ENCODE measurements at regions not wholly inside any gene's neighbourhood (a gene's known extent, or its start where the extent isn't known, plus 50 kb on each side); places are given as distances from the start of the nearest gene placed in this dataset.

- Histone ChIP-seq H3K4me2 (ENCODE audit: low read length) (no peak overlapping the region), H4K20me1 (ENCODE audit: insufficient read depth, low read length) (no peaks in the 10 kb centered on the region), H3K9me3 (ENCODE audit: insufficient read depth, low read length) (no peaks in the 10 kb centered on the region), H3K27ac (ENCODE audit: low read length) (no peak overlapping the region), H3K9ac (ENCODE audit: low read length) (no peak overlapping the region), H3K4me3 (ENCODE audit: low read length) (no peak overlapping the region), H3K79me2 (ENCODE audit: low read length) (no peaks in the 10 kb centered on the region), H3K4me1 (ENCODE audit: low read length) (no peaks in the 10 kb centered on the region), H3K36me3 (replicated peaks; ENCODE audit: low read depth, low read length) (no peaks in the 10 kb centered on the region), H3K27me3 (ENCODE audit: low read depth, low read length) (no peaks in the 10 kb centered on the region), H2AFZ (ENCODE audit: low read depth, low read length) (no peak overlapping the region)
- no peak for TF ChIP-seq EZH2phosphoT487 (IDR thresholded peaks at IDR 0.05; ENCODE audit: low read depth)
- no peak for TF ChIP-seq CTCF (IDR thresholded peaks at IDR 0.05; ENCODE audit: low read depth, low read length)
Measured at GRCh38 chr11:127640561-127641451, 640.2 kb upstream of the KIRREL3 start.

- Histone ChIP-seq H3K27ac (ENCODE audit: low read length) (no peak overlapping the region), H3K9ac (ENCODE audit: low read length) (no peak overlapping the region), H3K4me2 (ENCODE audit: low read length) (no peak overlapping the region), H3K79me2 (ENCODE audit: low read length) (no peaks in the 10 kb centered on the region), H4K20me1 (ENCODE audit: insufficient read depth, low read length) (no peaks in the 10 kb centered on the region), H2AFZ (ENCODE audit: low read depth, low read length) (no peak overlapping the region), H3K36me3 (replicated peaks; ENCODE audit: low read depth, low read length) (no peaks in the 10 kb centered on the region), H3K4me1 (ENCODE audit: low read length) (no peaks in the 10 kb centered on the region), H3K9me3 (ENCODE audit: insufficient read depth, low read length) (no peaks in the 10 kb centered on the region), H3K27me3 (ENCODE audit: low read depth, low read length) (no peaks in the 10 kb centered on the region), H3K4me3 (ENCODE audit: low read length) (no peak overlapping the region)
- no peak for TF ChIP-seq EZH2phosphoT487 (IDR thresholded peaks at IDR 0.05; ENCODE audit: low read depth)
- TF ChIP-seq CTCF (IDR thresholded peaks at IDR 0.05; ENCODE audit: low read depth, low read length): no peak
Measured at GRCh38 chr11:127639916-127640315, 639.3 kb upstream of the KIRREL3 start.

GRCh38 chr11:127632976-127633680 lies 632.6 kb upstream of the KIRREL3 start:
- TF ChIP-seq EZH2phosphoT487 (IDR thresholded peaks at IDR 0.05; ENCODE audit: low read depth) (no peak), CTCF (IDR thresholded peaks at IDR 0.05; ENCODE audit: low read depth, low read length) (no peak)
- no peaks in the 10 kb centered on the region for H3K36me3 ChIP-seq (replicated peaks; ENCODE audit: low read depth, low read length)
- no peak overlapping the region for H2AFZ ChIP-seq (ENCODE audit: low read depth, low read length)
- H3K27ac ChIP-seq (ENCODE audit: low read length): no peak overlapping the region
- H3K4me2 ChIP-seq (ENCODE audit: low read length): no peak overlapping the region
- H3K4me3 ChIP-seq (ENCODE audit: low read length): no peak overlapping the region
- no peaks in the 10 kb centered on the region for H4K20me1 ChIP-seq (ENCODE audit: insufficient read depth, low read length)
- no peaks in the 10 kb centered on the region for H3K9me3 ChIP-seq (ENCODE audit: insufficient read depth, low read length)
- no peaks in the 10 kb centered on the region for H3K79me2 ChIP-seq (ENCODE audit: low read length)
- no peaks in the 10 kb centered on the region for H3K4me1 ChIP-seq (ENCODE audit: low read length)
- no peaks in the 10 kb centered on the region for H3K27me3 ChIP-seq (ENCODE audit: low read depth, low read length)
- no peak overlapping the region for H3K9ac ChIP-seq (ENCODE audit: low read length)

- Histone ChIP-seq H3K27ac (ENCODE audit: low read length) (no peak overlapping the region), H3K79me2 (ENCODE audit: low read length) (no peaks in the 10 kb centered on the region), H3K4me2 (ENCODE audit: low read length) (no peak overlapping the region), H3K9me3 (ENCODE audit: insufficient read depth, low read length) (no peaks in the 10 kb centered on the region), H3K4me3 (ENCODE audit: low read length) (no peak overlapping the region), H4K20me1 (ENCODE audit: insufficient read depth, low read length) (no peaks in the 10 kb centered on the region), H3K9ac (ENCODE audit: low read length) (no peak overlapping the region), H3K4me1 (ENCODE audit: low read length) (no peaks in the 10 kb centered on the region), H3K27me3 (ENCODE audit: low read depth, low read length) (no peaks in the 10 kb centered on the region), H3K36me3 (replicated peaks; ENCODE audit: low read depth, low read length) (no peaks in the 10 kb centered on the region), H2AFZ (ENCODE audit: low read depth, low read length) (no peak overlapping the region)
- TF ChIP-seq CTCF (IDR thresholded peaks at IDR 0.05; ENCODE audit: low read depth, low read length) (no peak), EZH2phosphoT487 (IDR thresholded peaks at IDR 0.05; ENCODE audit: low read depth) (no peak)
Measured at GRCh38 chr11:127632546-127632945, 632.0 kb upstream of the KIRREL3 start.

Measured in OCI-LY3 (cell line).